SJSA1 (cell line): ENCODE measurements at regions not wholly inside any gene's neighbourhood (a gene's known extent, or its start where the extent isn't known, plus 50 kb on each side); places are given as distances from the start of the nearest gene placed in this dataset.

ENCODE experiments used
- DNase-seq, 2 experiments: peaks; one replicate each; pipeline ENCODE4 v3.0.0-alpha.2; 2015 to 2020; ENCODE audit warnings: low spot score in 2 of 2, low read depth in 1 of 2
- H3K27ac ChIP-seq: fragments of 250-450 bp; sonication (Bioruptor Pico); 2 replicates; pipeline ENCODE4 v1.5.1; 2020; ENCODE audit warnings: mild to moderate bottlenecking, moderate library complexity
- H3K27me3 ChIP-seq: fragments of 250-450 bp; sonication (Bioruptor Pico); replicated peaks from 2 replicates; pipeline ENCODE4 v1.5.1; 2020; ENCODE audit warnings: mild to moderate bottlenecking, moderate library complexity
- H3K36me3 ChIP-seq: fragments of 250-450 bp; sonication (Bioruptor Pico); 2 replicates; pipeline ENCODE4 v1.5.1; 2020; ENCODE audit warnings: mild to moderate bottlenecking
- H3K4me1 ChIP-seq: fragments of 250-450 bp; sonication (Bioruptor Pico); replicated peaks from 2 replicates; pipeline ENCODE4 v1.6.1; 2021; ENCODE audit warnings: mild to moderate bottlenecking
- H3K4me3 ChIP-seq: fragments of 250-450 bp; sonication (Bioruptor Pico); 2 replicates; pipeline ENCODE4 v1.5.1; 2020; ENCODE audit warnings: mild to moderate bottlenecking
- H3K9me3 ChIP-seq: fragments of 250-450 bp; sonication (Bioruptor Pico); replicated peaks from 2 replicates; pipeline ENCODE4 v1.5.1; 2020; ENCODE audit warnings: mild to moderate bottlenecking

DNA sequence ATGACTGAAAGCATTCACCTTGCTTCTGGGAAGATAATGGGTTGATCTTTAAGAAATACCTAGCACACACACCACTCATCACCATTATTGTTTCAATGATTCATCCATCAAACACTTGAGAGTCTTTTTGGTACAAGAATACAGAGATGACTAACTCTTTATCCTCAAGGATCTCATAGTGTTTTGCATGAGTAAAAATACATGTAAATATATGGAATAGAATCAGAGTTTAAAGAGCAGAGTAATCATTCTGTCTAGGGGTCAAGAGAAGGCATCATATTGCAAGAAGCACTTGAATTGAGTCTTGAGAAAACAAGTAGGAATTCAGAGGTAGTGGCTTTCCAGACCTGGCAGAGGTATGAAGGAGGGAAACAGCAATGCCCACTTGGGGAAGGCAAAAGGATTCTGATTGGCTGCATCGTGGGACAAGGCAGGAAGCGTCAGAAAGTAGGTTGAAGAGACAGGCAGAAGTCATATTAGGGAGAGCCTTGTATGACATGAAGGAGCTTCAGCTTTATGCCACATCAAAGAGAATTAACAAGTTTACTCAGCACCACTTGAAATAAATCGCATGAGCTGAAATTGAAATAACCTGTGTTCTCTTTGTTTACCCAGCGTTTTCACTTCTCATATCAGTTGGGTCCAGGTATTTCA lies 542.5 kb downstream of the TLE1 start:
- Histone ChIP-seq H3K4me3 (no peak overlapping the region), H3K27me3 (no peaks in the 10 kb centered on the region), H3K27ac (no peak overlapping the region), H3K36me3 (no peaks in the 10 kb centered on the region), H3K9me3 (no peaks in the 10 kb centered on the region), H3K4me1 (peaks cover 10% of the 10 kb centered on the region)
- peak in 1 of 2 experiments; percentile 16 for DNase-seq

DNA sequence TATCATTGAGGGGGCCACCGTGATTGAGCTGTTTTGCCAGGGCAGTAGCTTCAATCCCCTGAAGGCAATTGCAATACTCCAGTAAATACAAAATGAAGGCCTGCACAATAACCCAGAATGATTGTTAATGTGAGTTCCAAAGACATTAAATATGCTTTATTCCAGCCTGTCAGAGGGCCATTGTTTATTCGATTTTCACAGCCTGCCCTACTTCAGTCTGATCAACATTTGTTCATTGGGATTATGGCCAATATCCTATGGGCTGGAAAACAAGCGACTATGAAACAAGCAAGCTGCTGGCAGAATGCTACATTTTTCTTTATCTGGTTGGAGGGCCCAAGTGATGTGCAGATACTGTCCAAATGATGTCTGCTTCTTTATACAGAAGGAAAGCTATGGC lies 543.1 kb downstream of the TLE1 start:
- peaks cover 10% of the 10 kb centered on the region for H3K4me1 ChIP-seq
- no peak overlapping the region for H3K27ac ChIP-seq
- no peaks in the 10 kb centered on the region for H3K9me3 ChIP-seq
- no peak for DNase-seq
- no peak overlapping the region for H3K4me3 ChIP-seq
- H3K27me3 ChIP-seq = no peaks in the 10 kb centered on the region
- H3K36me3 ChIP-seq = no peaks in the 10 kb centered on the region

DNA sequence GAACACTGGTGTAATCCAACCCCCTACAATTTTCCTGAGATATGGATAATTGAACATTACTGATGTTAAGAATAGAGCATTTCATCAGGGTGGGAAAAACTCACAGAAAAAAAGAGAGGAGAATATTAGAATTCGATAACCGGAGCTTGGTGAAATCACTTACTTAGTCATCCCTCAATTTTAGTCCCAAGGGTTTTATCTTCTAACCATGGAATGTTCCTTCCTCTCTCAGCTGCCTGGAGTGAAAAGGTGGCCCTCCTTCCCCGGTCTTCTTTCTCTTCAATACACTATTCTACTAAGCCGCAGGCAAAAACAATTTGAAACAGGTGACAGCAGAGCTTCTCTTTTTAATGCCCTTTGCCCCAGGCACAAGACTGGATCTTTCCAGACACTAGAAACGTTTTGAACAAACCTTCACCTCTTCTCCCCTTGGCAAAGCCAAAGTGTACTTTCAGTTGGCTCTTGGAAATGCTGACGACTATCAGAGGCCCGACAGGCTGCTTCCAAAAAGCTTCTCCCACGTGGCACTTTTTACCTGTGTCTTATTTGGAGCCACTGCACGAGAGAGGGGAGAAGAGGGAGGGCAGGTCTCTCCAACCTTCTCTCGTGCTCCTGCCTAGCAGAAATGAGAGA lies 543.9 kb downstream of the TLE1 start:
- Histone ChIP-seq H3K27ac (no peak overlapping the region), H3K4me1 (peaks cover 10% of the 10 kb centered on the region), H3K9me3 (no peaks in the 10 kb centered on the region), H3K36me3 (no peaks in the 10 kb centered on the region), H3K27me3 (no peaks in the 10 kb centered on the region), H3K4me3 (no peak overlapping the region)
- DNase-seq = no peak

DNA sequence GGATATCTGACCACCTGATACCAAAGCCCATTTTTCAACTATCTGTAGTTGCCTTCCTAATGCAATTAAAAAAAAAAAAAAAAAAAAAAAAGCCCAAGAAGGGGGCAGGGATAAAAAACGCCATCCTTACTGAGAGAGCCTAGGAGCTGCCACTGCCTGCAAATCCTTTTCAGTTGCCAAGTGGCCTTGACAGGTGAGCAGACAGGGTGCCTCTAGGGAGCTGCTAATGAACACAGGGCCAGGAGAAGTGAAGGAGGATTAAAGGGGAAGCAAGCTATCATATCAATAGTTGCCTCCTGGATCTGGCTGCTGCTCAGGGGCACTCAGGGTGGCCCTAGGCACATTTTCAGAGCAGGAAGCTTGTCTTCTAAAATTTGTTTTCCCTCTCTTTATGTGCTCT lies 547.4 kb downstream of the TLE1 start:
- DNase-seq = no peak
- Histone ChIP-seq H3K27ac (no peak overlapping the region), H3K36me3 (no peaks in the 10 kb centered on the region), H3K4me1 (peaks cover 8% of the 10 kb centered on the region), H3K9me3 (no peaks in the 10 kb centered on the region), H3K27me3 (no peaks in the 10 kb centered on the region), H3K4me3 (no peak overlapping the region)

DNA sequence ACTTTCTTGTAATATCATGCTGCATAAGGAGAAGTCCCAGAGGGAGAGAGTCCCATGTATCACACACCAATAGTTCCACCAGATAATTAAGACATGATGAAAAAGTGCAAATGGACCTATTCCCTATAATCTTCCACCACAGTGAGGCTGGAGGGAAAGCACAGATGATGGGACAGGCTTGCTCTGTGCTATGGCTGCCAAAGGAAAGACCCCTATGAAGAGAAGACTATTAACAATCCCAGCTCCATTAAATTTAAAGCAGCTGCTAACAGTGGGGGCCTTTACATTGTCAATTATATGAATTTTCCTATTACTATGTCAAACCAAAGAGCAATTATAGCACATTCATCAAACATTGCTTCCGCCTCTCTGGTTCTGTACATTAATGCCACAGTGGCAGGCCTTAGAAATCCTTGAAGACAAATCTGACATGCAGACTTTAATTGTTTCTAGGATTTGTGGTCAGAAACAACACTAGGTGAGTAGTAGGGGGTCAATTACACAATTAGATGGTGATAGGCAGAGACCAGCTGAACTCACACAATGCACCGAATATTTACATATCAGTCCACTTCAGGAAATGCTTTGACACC lies 551.3 kb downstream of the TLE1 start:
- Histone ChIP-seq H3K9me3 (no peaks in the 10 kb centered on the region), H3K27ac (no peak overlapping the region), H3K4me3 (no peak overlapping the region), H3K36me3 (no peaks in the 10 kb centered on the region), H3K27me3 (no peaks in the 10 kb centered on the region), H3K4me1 (no peaks in the 10 kb centered on the region)
- DNase-seq = no peak

DNA sequence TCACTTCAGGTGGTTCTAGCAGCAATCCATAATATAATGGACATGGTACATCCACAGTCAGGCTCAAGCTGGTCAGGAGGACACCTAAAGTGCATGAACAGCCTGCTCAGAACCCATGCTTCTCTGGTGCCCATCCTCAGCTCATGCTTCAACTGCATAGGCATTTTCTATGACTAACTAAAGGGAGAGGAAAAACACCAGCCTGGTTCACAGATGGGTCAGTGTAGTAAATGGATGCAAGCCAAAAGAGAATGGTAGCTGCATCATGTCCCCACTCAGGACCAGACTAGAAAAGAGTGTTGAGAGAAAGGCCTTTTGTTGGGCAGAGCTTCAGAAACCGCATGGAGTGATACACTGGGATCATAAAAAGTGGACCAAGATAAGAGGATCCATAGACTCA lies 556.6 kb downstream of the TLE1 start:
- H3K36me3 ChIP-seq = no peaks in the 10 kb centered on the region
- H3K9me3 ChIP-seq = no peaks in the 10 kb centered on the region
- no peaks in the 10 kb centered on the region for H3K4me1 ChIP-seq
- no peak for DNase-seq
- no peak overlapping the region for H3K27ac ChIP-seq
- no peaks in the 10 kb centered on the region for H3K27me3 ChIP-seq
- no peak overlapping the region for H3K4me3 ChIP-seq

DNA sequence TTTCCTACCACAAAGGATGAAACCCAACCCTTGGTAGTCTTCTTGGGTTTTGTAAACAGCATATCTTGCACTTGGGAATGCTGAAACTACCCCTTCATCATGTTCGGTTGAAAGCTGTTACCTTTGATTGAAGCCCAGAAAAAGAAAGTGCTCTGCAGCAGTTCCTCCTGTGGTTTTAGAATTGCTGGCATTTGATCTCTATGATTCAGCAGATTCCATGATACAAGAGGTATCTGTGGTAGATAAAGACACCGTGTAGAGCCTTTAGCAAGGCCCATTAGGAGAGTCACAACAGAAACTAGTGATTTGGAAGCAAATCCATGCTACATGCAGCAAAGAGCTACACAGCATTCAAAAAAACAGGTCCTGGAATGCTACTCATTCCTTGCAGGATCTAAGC lies 557.0 kb downstream of the TLE1 start:
- H3K27me3 ChIP-seq = no peaks in the 10 kb centered on the region
- H3K4me3 ChIP-seq = no peak overlapping the region
- no peaks in the 10 kb centered on the region for H3K9me3 ChIP-seq
- no peaks in the 10 kb centered on the region for H3K36me3 ChIP-seq
- DNase-seq = no peak
- no peaks in the 10 kb centered on the region for H3K4me1 ChIP-seq
- H3K27ac ChIP-seq = no peak overlapping the region

DNA sequence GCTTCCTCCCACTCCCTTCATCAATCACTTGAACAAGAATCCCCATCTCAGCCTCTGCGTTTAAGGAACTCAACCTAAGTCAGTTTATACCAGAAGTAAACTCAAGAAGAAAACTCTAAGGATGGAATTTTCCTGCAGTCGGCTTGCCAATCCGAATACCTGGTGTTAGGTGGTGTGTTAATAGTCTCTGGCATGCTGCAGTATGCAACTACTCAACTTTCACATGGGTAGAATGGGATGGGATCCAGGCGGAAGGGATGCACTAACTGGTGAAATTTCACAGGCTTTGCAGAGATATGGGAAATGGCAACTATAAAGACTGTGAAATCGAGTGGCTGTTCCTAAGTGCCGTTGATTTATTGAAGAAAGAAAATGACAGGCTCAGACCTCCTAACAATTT lies 560.6 kb downstream of the TLE1 start:
- Histone ChIP-seq H3K4me3 (no peak overlapping the region), H3K27ac (no peak overlapping the region), H3K9me3 (no peaks in the 10 kb centered on the region), H3K27me3 (no peaks in the 10 kb centered on the region), H3K4me1 (peaks cover 8% of the 10 kb centered on the region), H3K36me3 (no peaks in the 10 kb centered on the region)
- DNase-seq = no peak

DNA sequence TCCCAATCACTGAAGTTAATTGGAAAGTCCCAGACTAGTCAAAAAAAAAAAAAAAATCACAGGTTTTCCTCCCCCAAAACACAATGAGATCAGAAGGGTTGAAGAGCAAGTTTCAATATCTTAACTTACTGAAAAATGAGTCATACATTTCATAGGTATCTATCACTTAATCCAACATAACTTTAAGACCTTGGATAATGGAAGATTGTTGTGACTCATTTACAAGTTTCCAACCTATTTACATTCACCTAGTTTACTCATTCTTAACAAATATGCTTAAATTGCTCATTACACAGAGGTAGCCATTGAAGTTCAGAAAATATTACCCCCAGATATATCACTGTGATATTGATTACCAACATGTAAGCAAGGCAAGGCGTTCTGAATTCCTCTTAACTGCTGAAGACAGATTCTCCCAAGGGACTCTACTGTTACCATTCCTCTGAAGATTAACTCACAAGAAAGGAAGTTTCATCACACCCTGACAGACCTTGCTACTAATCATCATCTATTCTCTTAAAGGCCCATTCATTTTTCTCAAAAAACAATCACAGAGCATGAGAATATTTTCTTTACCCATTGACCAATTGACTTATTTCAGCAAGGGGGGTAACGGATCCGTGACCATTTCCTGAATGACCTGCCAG lies 563.8 kb downstream of the TLE1 start:
- Histone ChIP-seq H3K4me3 (no peak overlapping the region), H3K27ac (no peak overlapping the region), H3K36me3 (no peaks in the 10 kb centered on the region), H3K9me3 (no peaks in the 10 kb centered on the region; the same call in 1 of the 2 replicates), H3K4me1 (peaks cover 8% of the 10 kb centered on the region), H3K27me3 (no peaks in the 10 kb centered on the region)
- DNase-seq = peak in 1 of 2 experiments; percentile 10

DNA sequence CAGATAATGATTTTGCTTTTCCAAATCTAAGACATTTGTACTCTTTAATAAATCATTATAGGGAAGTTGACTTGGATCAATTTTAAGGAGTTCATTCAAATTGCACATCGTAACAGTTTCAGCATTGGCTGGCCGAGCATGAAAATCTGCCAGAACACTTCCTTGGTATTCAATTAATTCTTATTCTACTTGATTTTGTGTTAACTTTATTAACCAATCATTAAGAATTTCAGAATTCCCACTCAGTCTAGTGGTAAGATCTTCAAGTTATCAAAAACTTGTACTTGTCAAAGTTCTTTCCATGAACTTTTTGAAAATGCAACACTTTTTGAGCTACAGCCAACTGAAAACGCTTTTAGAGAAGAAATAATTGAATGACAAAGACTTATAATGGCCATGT lies 565.8 kb downstream of the TLE1 start:
- H3K4me3 ChIP-seq = no peak overlapping the region
- H3K27me3 ChIP-seq = no peaks in the 10 kb centered on the region
- no peak overlapping the region for H3K27ac ChIP-seq
- no peak for DNase-seq
- peaks cover 8% of the 10 kb centered on the region for H3K4me1 ChIP-seq
- H3K9me3 ChIP-seq = no peaks in the 10 kb centered on the region; the same call in 1 of the 2 replicates
- H3K36me3 ChIP-seq = no peaks in the 10 kb centered on the region

DNA sequence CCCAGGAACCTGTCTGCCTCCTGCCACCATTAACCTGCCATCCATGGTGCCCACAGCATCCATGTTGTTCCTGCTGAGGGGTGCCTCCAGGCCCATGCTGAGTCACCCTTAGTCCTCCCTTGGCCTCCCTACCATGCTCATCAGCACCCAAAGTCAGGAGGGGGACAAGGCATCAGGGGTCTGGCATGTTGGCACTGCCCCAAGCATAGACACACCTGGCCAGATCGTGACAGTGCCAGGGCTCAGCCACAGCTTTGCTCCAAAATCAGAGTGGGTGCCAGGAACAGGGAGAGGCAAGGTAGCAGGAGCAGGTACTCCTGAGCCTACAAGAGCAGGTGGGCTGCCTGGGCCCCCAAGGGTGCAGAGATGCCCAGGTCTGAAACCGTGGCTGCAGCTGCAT lies 566.6 kb downstream of the TLE1 start:
- Histone ChIP-seq H3K9me3 (no peaks in the 10 kb centered on the region; the same call in 1 of the 2 replicates), H3K4me3 (no peak overlapping the region), H3K36me3 (no peaks in the 10 kb centered on the region), H3K27me3 (no peaks in the 10 kb centered on the region), H3K27ac (no peak overlapping the region), H3K4me1 (peaks cover 8% of the 10 kb centered on the region)
- DNase-seq = no peak

DNA sequence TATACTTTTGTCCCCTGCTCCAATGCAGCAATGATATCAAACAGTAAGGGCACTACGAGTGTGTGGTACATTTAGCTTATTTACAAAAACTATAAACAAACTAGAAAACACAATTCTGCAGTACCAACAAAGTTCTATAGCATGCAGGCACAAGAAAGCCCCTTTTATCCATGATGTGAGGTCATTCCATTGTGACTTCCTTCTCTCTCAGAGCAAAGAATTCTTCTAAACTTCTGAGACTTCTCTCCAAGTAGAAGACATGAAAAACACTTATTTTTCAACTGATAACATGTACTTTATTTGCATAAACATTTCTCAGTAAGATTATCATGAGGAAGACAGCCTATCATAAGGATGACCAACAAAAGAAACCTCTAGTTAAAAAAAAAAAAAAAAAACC lies 569.8 kb downstream of the TLE1 start:
- H3K27ac ChIP-seq = no peak overlapping the region
- H3K9me3 ChIP-seq = no peaks in the 10 kb centered on the region; the same call in 1 of the 2 replicates
- H3K27me3 ChIP-seq = no peaks in the 10 kb centered on the region
- H3K4me3 ChIP-seq = no peak overlapping the region
- peaks cover 10% of the 10 kb centered on the region for H3K4me1 ChIP-seq
- DNase-seq = no peak
- H3K36me3 ChIP-seq = no peaks in the 10 kb centered on the region

DNA sequence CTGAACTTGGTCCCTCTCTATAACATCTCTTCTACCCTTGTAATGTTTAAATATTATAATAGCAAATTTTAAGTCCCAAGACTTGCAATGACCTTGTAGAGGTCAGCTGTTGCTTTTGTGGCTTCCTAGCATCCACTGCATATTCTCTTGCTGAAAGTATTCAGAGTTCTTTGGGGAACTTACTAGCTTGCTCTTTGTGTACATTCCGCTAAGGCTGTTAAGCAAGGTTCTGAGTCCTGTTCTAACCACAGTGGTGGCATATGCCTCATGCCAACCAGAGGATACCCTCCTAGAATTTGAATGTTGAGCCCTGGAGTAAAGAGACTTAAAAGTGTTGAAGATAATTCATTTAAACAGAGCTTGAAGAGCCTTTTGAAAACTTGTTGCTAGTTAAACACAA lies 570.9 kb downstream of the TLE1 start:
- peaks cover 10% of the 10 kb centered on the region for H3K4me1 ChIP-seq
- no peak overlapping the region for H3K4me3 ChIP-seq
- no peaks in the 10 kb centered on the region for H3K27me3 ChIP-seq
- no peak overlapping the region for H3K27ac ChIP-seq
- no peak for DNase-seq
- no peaks in the 10 kb centered on the region for H3K36me3 ChIP-seq
- H3K9me3 ChIP-seq = no peaks in the 10 kb centered on the region; the same call in 1 of the 2 replicates
